ENCODE measurements at regions not wholly inside any gene's neighbourhood (a gene's known extent, or its start where the extent isn't known, plus 50 kb on each side); places are given as distances from the start of the nearest gene placed in this dataset.

GRCh38 chr5:59976342-59976741 lies 82.8 kb upstream of the PDE4D start:
- H3K27ac ChIP-seq (ENCODE audit: low read depth in 1 of 2, low read length in 1 of 2) = no peak overlapping the region
- no peaks in the 10 kb centered on the region for H3K27me3 ChIP-seq (ENCODE audit: control insufficient read depth in 3 of 3, insufficient read depth in 3 of 3, low read length in 2 of 3)
- H3K9ac ChIP-seq (ENCODE audit: insufficient read depth in 1 of 2, low read length in 2 of 2) = no peak overlapping the region
- WGBS, 2 donors = 77 to 90% methylated on average over 1 of the region's 1 CpG
- TF ChIP-seq CTCF (IDR thresholded peaks at IDR 0.05; ENCODE audit: control extremely low read depth, extremely low read depth) = no peak
- no peak for ATAC-seq (ENCODE audit: insufficient read depth, low FRiP score)
- no peaks in the 10 kb centered on the region for H3K36me3 ChIP-seq (ENCODE audit: control insufficient read depth in 4 of 4, insufficient read depth in 4 of 4, low read length in 4 of 4)
- no peaks in the 10 kb centered on the region for H3K9me3 ChIP-seq (ENCODE audit: control insufficient read depth in 4 of 4, insufficient read depth in 3 of 4, low read length in 3 of 4)
- no peak for DNase-seq
- no peaks in the 10 kb centered on the region for H3K4me1 ChIP-seq (ENCODE audit: control insufficient read depth in 5 of 5, insufficient read depth in 5 of 5, low read length in 5 of 5)
- H3K4me3 ChIP-seq = no peak overlapping the region

GRCh38 chr5:59972043-59972442 lies 78.5 kb upstream of the PDE4D start:
- 78 to 86% methylated on average over 1 of the region's 1 CpG for WGBS, 2 donors
- ATAC-seq (ENCODE audit: insufficient read depth, low FRiP score) (no peak), DNase-seq (no peak)
- H3K27ac ChIP-seq (ENCODE audit: low read depth in 1 of 2, low read length in 1 of 2) = no peak overlapping the region
- H3K9ac ChIP-seq (ENCODE audit: insufficient read depth in 1 of 2, low read length in 2 of 2) = no peak overlapping the region
- no peaks in the 10 kb centered on the region for H3K4me1 ChIP-seq (ENCODE audit: control insufficient read depth in 5 of 5, insufficient read depth in 5 of 5, low read length in 5 of 5)
- no peaks in the 10 kb centered on the region for H3K36me3 ChIP-seq (ENCODE audit: control insufficient read depth in 4 of 4, insufficient read depth in 4 of 4, low read length in 4 of 4)
- TF ChIP-seq CTCF (IDR thresholded peaks at IDR 0.05; ENCODE audit: control extremely low read depth, extremely low read depth) = no peak
- H3K9me3 ChIP-seq (ENCODE audit: control insufficient read depth in 4 of 4, insufficient read depth in 3 of 4, low read length in 3 of 4) = no peaks in the 10 kb centered on the region
- H3K27me3 ChIP-seq (ENCODE audit: control insufficient read depth in 3 of 3, insufficient read depth in 3 of 3, low read length in 2 of 3) = no peaks in the 10 kb centered on the region
- no peak overlapping the region for H3K4me3 ChIP-seq

GRCh38 chr5:59959330-59959729 lies 65.8 kb upstream of the PDE4D start:
- Histone ChIP-seq H3K36me3 (ENCODE audit: control insufficient read depth in 4 of 4, insufficient read depth in 4 of 4, low read length in 4 of 4) (no peaks in the 10 kb centered on the region), H3K9me3 (ENCODE audit: control insufficient read depth in 4 of 4, insufficient read depth in 3 of 4, low read length in 3 of 4) (peaks cover 0 to 3% (median 0%) of the 10 kb centered on the region in 4 donors), H3K4me3 (no peak overlapping the region), H3K9ac (ENCODE audit: insufficient read depth in 1 of 2, low read length in 2 of 2) (no peak overlapping the region), H3K27me3 (ENCODE audit: control insufficient read depth in 3 of 3, insufficient read depth in 3 of 3, low read length in 2 of 3) (peaks cover 0 to 3% (median 0%) of the 10 kb centered on the region in 3 donors), H3K4me1 (ENCODE audit: control insufficient read depth in 5 of 5, insufficient read depth in 5 of 5, low read length in 5 of 5) (no peaks in the 10 kb centered on the region), H3K27ac (ENCODE audit: low read depth in 1 of 2, low read length in 1 of 2) (no peak overlapping the region)
- no peak for TF ChIP-seq CTCF (IDR thresholded peaks at IDR 0.05; ENCODE audit: control extremely low read depth, extremely low read depth)
- WGBS, 2 donors = 87 to 96% methylated on average over 1 of the region's 1 CpG
- no peak for ATAC-seq (ENCODE audit: insufficient read depth, low FRiP score)
- no peak for DNase-seq

- DNase-seq (no peak), ATAC-seq (ENCODE audit: insufficient read depth, low FRiP score) (no peak)
- WGBS, 2 donors = 84 to 89% methylated on average over 3 of the region's 3 CpGs
- H3K9ac ChIP-seq (ENCODE audit: insufficient read depth in 1 of 2, low read length in 2 of 2) = no peak overlapping the region
- TF ChIP-seq CTCF (IDR thresholded peaks at IDR 0.05; ENCODE audit: control extremely low read depth, extremely low read depth) = no peak
- H3K36me3 ChIP-seq (ENCODE audit: control insufficient read depth in 4 of 4, insufficient read depth in 4 of 4, low read length in 4 of 4) = no peaks in the 10 kb centered on the region
- no peak overlapping the region for H3K4me3 ChIP-seq
- no peak overlapping the region for H3K27ac ChIP-seq (ENCODE audit: low read depth in 1 of 2, low read length in 1 of 2)
- H3K27me3 ChIP-seq (ENCODE audit: control insufficient read depth in 3 of 3, insufficient read depth in 3 of 3, low read length in 2 of 3) = peaks cover 0 to 3% (median 0%) of the 10 kb centered on the region in 3 donors
- peaks cover 0 to 3% (median 0%) of the 10 kb centered on the region in 4 donors for H3K9me3 ChIP-seq (ENCODE audit: control insufficient read depth in 4 of 4, insufficient read depth in 3 of 4, low read length in 3 of 4)
- H3K4me1 ChIP-seq (ENCODE audit: control insufficient read depth in 5 of 5, insufficient read depth in 5 of 5, low read length in 5 of 5) = no peaks in the 10 kb centered on the region
These were observed 62.7 kb upstream of the PDE4D start for GRCh38 chr5:59956130-59956783.

Data from lung (tissue), 11 donors.